ENCODE measurements at regions not wholly inside any gene's neighbourhood (a gene's known extent, or its start where the extent isn't known, plus 50 kb on each side); places are given as distances from the start of the nearest gene placed in this dataset.

GRCh38 chr5:40401284-40402006 lies 278.3 kb upstream of the PTGER4 start:
- TF ChIP-seq, protein P1, sequence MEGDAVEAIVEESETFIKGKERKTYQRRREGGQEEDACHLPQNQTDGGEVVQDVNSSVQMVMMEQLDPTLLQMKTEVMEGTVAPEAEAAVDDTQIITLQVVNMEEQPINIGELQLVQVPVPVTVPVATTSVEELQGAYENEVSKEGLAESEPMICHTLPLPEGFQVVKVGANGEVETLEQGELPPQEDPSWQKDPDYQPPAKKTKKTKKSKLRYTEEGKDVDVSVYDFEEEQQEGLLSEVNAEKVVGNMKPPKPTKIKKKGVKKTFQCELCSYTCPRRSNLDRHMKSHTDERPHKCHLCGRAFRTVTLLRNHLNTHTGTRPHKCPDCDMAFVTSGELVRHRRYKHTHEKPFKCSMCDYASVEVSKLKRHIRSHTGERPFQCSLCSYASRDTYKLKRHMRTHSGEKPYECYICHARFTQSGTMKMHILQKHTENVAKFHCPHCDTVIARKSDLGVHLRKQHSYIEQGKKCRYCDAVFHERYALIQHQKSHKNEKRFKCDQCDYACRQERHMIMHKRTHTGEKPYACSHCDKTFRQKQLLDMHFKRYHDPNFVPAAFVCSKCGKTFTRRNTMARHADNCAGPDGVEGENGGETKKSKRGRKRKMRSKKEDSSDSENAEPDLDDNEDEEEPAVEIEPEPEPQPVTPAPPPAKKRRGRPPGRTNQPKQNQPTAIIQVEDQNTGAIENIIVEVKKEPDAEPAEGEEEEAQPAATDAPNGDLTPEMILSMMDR (conservative IDR thresholded peaks at IDR 0.05; ENCODE audit: low read length) = no peak
- no peak for TF ChIP-seq EZH2phosphoT487 (IDR thresholded peaks at IDR 0.05; ENCODE audit: borderline replicate concordance)

Data from Loucy (cell line).